K562 (cell line): ENCODE measurements at regions not wholly inside any gene's neighbourhood (a gene's known extent, or its start where the extent isn't known, plus 50 kb on each side); places are given as distances from the start of the nearest gene placed in this dataset.

ENCODE experiments used
- ATAC-seq: fragments of 200-7000 bp; cut with Tn5 transposase; 3 replicates; pipeline ENCODE4 v1.9.1; 2020; ENCODE audit warnings: moderate library complexity
- BruUV-seq: library from RNA; stranded (reverse); fragments of 400-500 nt; replicated peaks from 2 replicates; lab custom pipeline; 2021; lab: Mats Ljungman, UMichigan
- CTCF ChIA-PET: fragments of 300-600 bp; formaldehyde crosslinking; extraction: SDS; loops from one replicate; lab custom pipeline; 2021; ENCODE audit warnings: low intra/inter-chr PET ratio; lab: Yijun Ruan, JAX
- POLR2A ChIA-PET: fragments of 300-600, 350-650 bp; sonication (Branson Sonifier 250); formaldehyde crosslinking; extraction: SDS; loops from one replicate; lab custom pipeline; 2021; ENCODE audit warnings: antibody characterized with exemption, inconsistent platforms; lab: Yijun Ruan, JAX
- DNase-seq, 4 experiments: peaks; one replicate each; pipeline versions ENCODE4 v3.0.0 to v3.0.0-alpha.2; 2011 to 2018; ENCODE audit warnings: low spot score in 3 of 4, mixed read lengths in 3 of 4; ENCODE audit errors: extremely low read depth in 1 of 4
- FAIRE-seq: peaks from 2 replicates; lab custom pipeline; 2011; peaks lifted over from hg19 to GRCh38; lab: Jason Lieb, UNC
- H2AFZ ChIP-seq: 2 replicates; pipeline ENCODE4 v1.6.0; 2011; ENCODE audit warnings: low read depth, low read length, control low read depth, inconsistent platforms
- H3K27ac ChIP-seq: fragments of 200-600 bp; 3 replicates; pipeline ENCODE4 v1.8.0; 2011; ENCODE audit warnings: low read depth, mild to moderate bottlenecking, control low read depth, inconsistent platforms, low read length, moderate library complexity, mixed read lengths; ENCODE audit errors: extremely low read depth
- H3K27me3 ChIP-seq, 2 experiments: fragments of 300-600 bp in 1 of 2; 2 replicates in 1 of 2; 3 replicates in 1 of 2; pipeline versions ENCODE4 v1.6.0 to v1.8.0; 2011; ENCODE audit warnings: inconsistent platforms in 2 of 2, low read length in 2 of 2, mild to moderate bottlenecking in 1 of 2, mixed read lengths in 1 of 2, moderate library complexity in 1 of 2; ENCODE audit not compliant: control insufficient read depth in 2 of 2, insufficient read depth in 2 of 2
- H3K36me3 ChIP-seq: fragments of 300-600 bp; 3 replicates; pipeline ENCODE4 v1.8.0; 2011; ENCODE audit warnings: mild to moderate bottlenecking, low read length, inconsistent platforms; ENCODE audit not compliant: control insufficient read depth, insufficient read depth
- H3K4me1 ChIP-seq, 2 experiments: fragments of 200-600 bp in 1 of 2; replicated peaks in 1 of 2; 2 replicates in 1 of 2; 3 replicates in 1 of 2; pipeline versions ENCODE4 v1.5.1 to v1.8.0; 2011; ENCODE audit warnings: inconsistent platforms in 2 of 2, low read length in 2 of 2, mild to moderate bottlenecking in 1 of 2, mixed read lengths in 1 of 2, moderate library complexity in 1 of 2; ENCODE audit not compliant: control insufficient read depth in 2 of 2, insufficient read depth in 2 of 2
- H3K4me2 ChIP-seq: 2 replicates; pipeline ENCODE4 v1.6.1; 2011; ENCODE audit warnings: low read length, control low read depth, inconsistent platforms, mixed read lengths; ENCODE audit not compliant: insufficient read depth
- H3K4me3 ChIP-seq: fragments of 200-600 bp; sonication (generic), shearing (Covaris generic); 2 replicates; pipeline ENCODE4 v1.5.1; 2016; ENCODE audit warnings: control low read depth, inconsistent platforms
- H3K79me2 ChIP-seq: fragments of 200-600 bp; 3 replicates; pipeline ENCODE4 v1.8.0; 2011; ENCODE audit warnings: low read length, inconsistent platforms; ENCODE audit not compliant: control insufficient read depth, insufficient read depth
- H3K9ac ChIP-seq, 2 experiments: 2 replicates each; pipeline versions ENCODE4 v1.6.0 to v1.6.1; 2011; ENCODE audit warnings: low read depth in 2 of 2, low read length in 2 of 2, control low read depth in 1 of 2, inconsistent platforms in 1 of 2, mild to moderate bottlenecking in 1 of 2, mixed read lengths in 1 of 2; ENCODE audit not compliant: insufficient read depth in 1 of 2
- H3K9me1 ChIP-seq: one replicate; pipeline ENCODE4 v1.6.0; 2011; ENCODE audit warnings: inconsistent platforms, mild to moderate bottlenecking, low read length, moderate library complexity; ENCODE audit not compliant: control insufficient read depth, insufficient read depth
- H3K9me3 ChIP-seq: replicated peaks from 2 replicates; pipeline ENCODE4 v1.5.1; 2011; ENCODE audit warnings: low read depth, low read length, inconsistent platforms; ENCODE audit not compliant: control insufficient read depth, insufficient read depth
- H4K20me1 ChIP-seq: replicated peaks from 2 replicates; pipeline ENCODE4 v1.6.1; 2011; ENCODE audit warnings: low read length, inconsistent platforms, mixed read lengths; ENCODE audit not compliant: control insufficient read depth, insufficient read depth
- ARHGAP35 ChIP-seq: fragments of 450-650 bp; IDR thresholded peaks from 2 replicates; pipeline ENCODE4 v1.6.1; 2018; ENCODE audit not compliant: partially characterized antibody
- ARID3B ChIP-seq: fragments of 250-450 bp; sonication (Bioruptor Pico); IDR thresholded peaks from 2 replicates; pipeline ENCODE4 v1.4.0; 2020; ENCODE audit warnings: borderline replicate concordance
- DIDO1 ChIP-seq: fragments of 450-650 bp; IDR thresholded peaks from 2 replicates; pipeline ENCODE4 v1.6.1; 2016; ENCODE audit warnings: low read depth, missing biosample characterization, missing genetic modification characterization
- E2F8 ChIP-seq: fragments of 450-650 bp; IDR thresholded peaks from 2 replicates; pipeline ENCODE4 v1.7.1; 2018; ENCODE audit warnings: mild to moderate bottlenecking, low read depth; ENCODE audit not compliant: partially characterized antibody
- ELK3 ChIP-seq: fragments of 450-650 bp; formaldehyde crosslinking; IDR thresholded peaks from 2 replicates; pipeline ENCODE4 v1.4.0; 2020; ENCODE audit warnings: mild to moderate bottlenecking
- EZH2 ChIP-seq: IDR thresholded peaks from 2 replicates; pipeline ENCODE4 v1.6.1; 2012; ENCODE audit warnings: low read depth, mild to moderate bottlenecking, inconsistent platforms, low read length, borderline replicate concordance
- SFPQ ChIP-seq: fragments of 200-400 bp; formaldehyde crosslinking; IDR thresholded peaks from 2 replicates; pipeline ENCODE4 v1.6.1; 2017; ENCODE audit warnings: mild to moderate bottlenecking, low read depth, low read length, moderate library complexity
- ZNF184 ChIP-seq: sonication (generic); formaldehyde crosslinking; IDR thresholded peaks from 2 replicates; pipeline ENCODE4 v1.5.0; 2020; ENCODE audit warnings: missing genetic modification reagents
- WGBS: fragments of 100-300 bp; shearing (Covaris generic); methylation state at CpG from one replicate; pipeline ENCODE4 v1.1.6; 2016; ENCODE audit warnings: low coverage, mixed read lengths; ENCODE audit not compliant: insufficient coverage; ENCODE audit errors: missing lambda C conversion rate; 5-methylcytosine and 5-hydroxymethylcytosine counted together
- in situ Hi-C: fragments of 300-500 bp; cut with MboI; formaldehyde crosslinking; loops from 4 replicates; pipeline ENCODE4 v1.15.0; 2018; ENCODE audit warnings: inconsistent platforms, mixed read lengths
- intact Hi-C: fragments of 100-400 bp; cut with micrococcal nuclease; formaldehyde crosslinking; loops from 2 replicates; pipeline ENCODE4 v1.14.2; 2022

GRCh38 chr4:30948653-30949052 is 228.5 kb downstream of the PCDH7 start:
- no peak overlapping the region for H3K9ac ChIP-seq
- no peaks in the 10 kb centered on the region for H3K36me3 ChIP-seq
- no peaks in the 10 kb centered on the region for H4K20me1 ChIP-seq
- no peaks in the 10 kb centered on the region for H3K9me1 ChIP-seq
- WGBS: 3% methylated on average over 3 of the region's 3 CpGs
- FAIRE-seq (no peak), ATAC-seq (no peak)
- in situ Hi-C loops: no loop called here
- H3K9me3 ChIP-seq: no peaks in the 10 kb centered on the region
- H2AFZ ChIP-seq: no peak overlapping the region
- H3K4me1 ChIP-seq: no peaks in the 10 kb centered on the region
- H3K27me3 ChIP-seq: no peaks in the 10 kb centered on the region
- no peak for TF ChIP-seq ELK3 (CRISPR knock-in tag)
- no peak for TF ChIP-seq SFPQ
- TF ChIP-seq E2F8: no peak
- no peak for TF ChIP-seq DIDO1 (tag)
- no peak for TF ChIP-seq ARID3B (CRISPR knock-in tag)
- TF ChIP-seq ARHGAP35: no peak
- TF ChIP-seq ZNF184 (CRISPR knock-in tag): no peak
- TF ChIP-seq EZH2: no peak
- TF ChIP-seq, all 486 proteins: peak for 0
- Histone ChIP-seq H3K79me2 (no peaks in the 10 kb centered on the region), H3K4me2 (no peak overlapping the region), H3K4me3 (no peak overlapping the region), H3K27ac (no peak overlapping the region)
- ChIA-PET POLR2A (no interaction called here), CTCF (no interaction called here)
- intact Hi-C loops: no loop called here
- DNase-seq: no peak
- BruUV-seq: no TSS peak
